ENCODE measurements at regions not wholly inside any gene's neighbourhood (a gene's known extent, or its start where the extent isn't known, plus 50 kb on each side); places are given as distances from the start of the nearest gene placed in this dataset.

- H3K9ac ChIP-seq (ENCODE audit: insufficient read depth, low read length, poor library complexity, severe bottlenecking): no peak overlapping the region
- no peaks in the 10 kb centered on the region for H4K20me1 ChIP-seq (ENCODE audit: insufficient read depth, low read length)
- H3K27ac ChIP-seq (ENCODE audit: low read depth in 1 of 2, low read length in 2 of 2): no peak overlapping the region
- no peaks in the 10 kb centered on the region for H3K4me1 ChIP-seq (ENCODE audit: control insufficient read depth in 1 of 2, insufficient read depth in 2 of 2, low read length in 2 of 2)
- no peak for TF ChIP-seq CTCF (IDR thresholded peaks at IDR 0.05)
- H3K79me2 ChIP-seq (ENCODE audit: insufficient read depth, low read length): no peaks in the 10 kb centered on the region
- H3K4me1 Mint-ChIP-seq: no peaks in the 10 kb centered on the region
- no peak overlapping the region for H3K4me3 ChIP-seq (replicated peaks in 1 of 3; ENCODE audit: low read depth in 2 of 3, low read length in 3 of 3)
- H3K9me3 ChIP-seq (replicated peaks in 1 of 2; ENCODE audit: control insufficient read depth in 1 of 2, insufficient read depth in 1 of 2, low read length in 2 of 2): peaks cover 6 to 7% of the 10 kb centered on the region in 2 donors
- H3K4me2 ChIP-seq (replicated peaks; ENCODE audit: extremely low read depth, low read length, poor library complexity, severe bottlenecking): no peak overlapping the region
- WGBS (ENCODE audit: insufficient coverage): 95% methylated on average over 35 of the region's 40 CpGs
- intact Hi-C loops (cut with micrococcal nuclease): no loop called here
- DNase-seq: no peak
- no peak overlapping the region for H3K4me3 Mint-ChIP-seq
- peaks cover 0 to 5% (median 2%) of the 10 kb centered on the region in 7 donors for H3K9me3 Mint-ChIP-seq
- no peak overlapping the region for H3K27ac Mint-ChIP-seq
- H2AFZ ChIP-seq (ENCODE audit: insufficient read depth, low read depth, low read length, poor library complexity, severe bottlenecking): no peak overlapping the region
- no peaks in the 10 kb centered on the region for H3K27me3 ChIP-seq (ENCODE audit: control insufficient read depth in 2 of 2, insufficient read depth in 2 of 2, low read length in 2 of 2)
- H3K36me3 ChIP-seq (replicated peaks in 1 of 2; ENCODE audit: control insufficient read depth in 1 of 2, insufficient read depth in 2 of 2, low read length in 2 of 2): no peaks in the 10 kb centered on the region
- no peaks in the 10 kb centered on the region for H3K36me3 Mint-ChIP-seq
- H3K27me3 Mint-ChIP-seq (ENCODE audit: low read depth in 3 of 3): no peaks in the 10 kb centered on the region
Observed at GRCh38 chr9:103999375-104000062, 94.6 kb upstream of the SMC2 start.

- H4K20me1 ChIP-seq (ENCODE audit: insufficient read depth, low read length): no peaks in the 10 kb centered on the region
- H3K4me1 ChIP-seq (ENCODE audit: control insufficient read depth in 1 of 2, insufficient read depth in 2 of 2, low read length in 2 of 2): no peaks in the 10 kb centered on the region
- no CpG with 5 or more reads among the region's 3 CpGs for WGBS (ENCODE audit: insufficient coverage)
- H3K27ac ChIP-seq (ENCODE audit: low read depth in 1 of 2, low read length in 2 of 2): no peak overlapping the region
- no peak overlapping the region for H3K4me3 ChIP-seq (replicated peaks in 1 of 3; ENCODE audit: low read depth in 2 of 3, low read length in 3 of 3)
- H3K79me2 ChIP-seq (ENCODE audit: insufficient read depth, low read length): no peaks in the 10 kb centered on the region
- DNase-seq: no peak
- intact Hi-C loops (cut with micrococcal nuclease): no loop called here
- H3K9me3 ChIP-seq (replicated peaks in 1 of 2; ENCODE audit: control insufficient read depth in 1 of 2, insufficient read depth in 1 of 2, low read length in 2 of 2): no peaks in the 10 kb centered on the region
- H3K9me3 Mint-ChIP-seq: peaks cover 0 to 10% (median 0%) of the 10 kb centered on the region in 7 donors
- no peaks in the 10 kb centered on the region for H3K36me3 ChIP-seq (replicated peaks in 1 of 2; ENCODE audit: control insufficient read depth in 1 of 2, insufficient read depth in 2 of 2, low read length in 2 of 2)
- H3K4me3 Mint-ChIP-seq: no peak overlapping the region
- no peak overlapping the region for H2AFZ ChIP-seq (ENCODE audit: insufficient read depth, low read depth, low read length, poor library complexity, severe bottlenecking)
- no peak for TF ChIP-seq CTCF (IDR thresholded peaks at IDR 0.05)
- no peak overlapping the region for H3K9ac ChIP-seq (ENCODE audit: insufficient read depth, low read length, poor library complexity, severe bottlenecking)
- H3K27me3 ChIP-seq (ENCODE audit: control insufficient read depth in 2 of 2, insufficient read depth in 2 of 2, low read length in 2 of 2): no peaks in the 10 kb centered on the region
- H3K27ac Mint-ChIP-seq: no peak overlapping the region
- H3K4me2 ChIP-seq (replicated peaks; ENCODE audit: extremely low read depth, low read length, poor library complexity, severe bottlenecking): no peak overlapping the region
- no peaks in the 10 kb centered on the region for H3K4me1 Mint-ChIP-seq
- H3K27me3 Mint-ChIP-seq (ENCODE audit: low read depth in 3 of 3): no peaks in the 10 kb centered on the region
- no peaks in the 10 kb centered on the region for H3K36me3 Mint-ChIP-seq
Observed at GRCh38 chr9:104009826-104010225, 84.3 kb upstream of the SMC2 start.
